Fibroblast of peridontal ligament (primary cell): ENCODE measurements at regions not wholly inside any gene's neighbourhood (a gene's known extent, or its start where the extent isn't known, plus 50 kb on each side); places are given as distances from the start of the nearest gene placed in this dataset.
A peak's percentile ranks its signal among the peaks of the same experiment; 100 is the strongest.

Source experiments
- DNase-seq: peaks from one replicate; pipeline ENCODE4 v3.0.0-alpha.2; 2010; ENCODE audit errors: extremely low read depth

DNA sequence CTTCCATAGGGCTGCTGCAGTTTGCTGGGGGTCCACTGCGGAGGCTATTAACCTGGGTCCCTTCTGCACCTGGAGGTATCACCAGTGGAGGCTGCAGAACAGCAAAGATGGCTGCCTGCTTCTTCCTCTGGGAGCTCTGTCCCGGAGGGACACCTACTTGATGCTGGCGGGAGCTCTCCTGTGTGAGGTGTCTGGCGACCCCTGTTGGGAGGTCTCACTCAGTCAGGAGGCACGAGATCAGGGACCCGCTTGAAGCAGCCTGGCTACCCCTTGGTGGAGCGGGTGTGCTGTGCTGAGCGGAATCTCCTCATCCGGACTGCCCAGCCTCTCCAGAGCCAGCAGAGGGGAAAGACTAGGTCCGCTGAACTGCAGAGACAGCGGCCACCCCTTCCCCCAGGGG, 56.0 kb upstream of the CTXND1 start:
- DNase-seq: no peak

DNA sequence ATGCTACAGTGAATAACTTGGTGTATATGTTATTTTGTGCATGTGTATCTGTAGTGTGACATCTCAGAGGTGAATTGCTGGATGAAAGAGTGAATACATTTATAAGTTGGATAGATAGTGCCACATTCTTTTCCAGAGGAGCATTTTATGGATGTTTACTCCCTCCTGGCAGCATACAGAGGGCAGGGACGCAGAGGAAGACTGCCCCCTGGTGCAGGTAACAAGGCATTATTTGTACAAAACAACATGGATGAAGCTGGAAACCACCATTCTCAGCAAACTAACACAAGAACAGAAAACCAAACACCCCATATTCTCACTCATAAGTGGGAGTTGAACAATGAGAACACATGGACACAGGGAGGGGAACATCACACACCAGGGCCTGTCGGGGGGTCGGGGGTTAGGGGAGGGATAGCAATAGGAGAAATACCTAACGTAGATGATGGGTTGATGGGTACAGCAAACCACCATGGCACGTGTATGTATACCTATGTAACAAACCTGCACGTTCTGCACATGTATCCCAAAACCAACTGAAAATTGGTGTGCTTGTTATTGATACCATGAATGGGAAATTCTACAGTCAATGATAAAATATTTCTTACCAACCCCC, 57.9 kb upstream of the CTXND1 start:
- peak; percentile 36 for DNase-seq

DNA sequence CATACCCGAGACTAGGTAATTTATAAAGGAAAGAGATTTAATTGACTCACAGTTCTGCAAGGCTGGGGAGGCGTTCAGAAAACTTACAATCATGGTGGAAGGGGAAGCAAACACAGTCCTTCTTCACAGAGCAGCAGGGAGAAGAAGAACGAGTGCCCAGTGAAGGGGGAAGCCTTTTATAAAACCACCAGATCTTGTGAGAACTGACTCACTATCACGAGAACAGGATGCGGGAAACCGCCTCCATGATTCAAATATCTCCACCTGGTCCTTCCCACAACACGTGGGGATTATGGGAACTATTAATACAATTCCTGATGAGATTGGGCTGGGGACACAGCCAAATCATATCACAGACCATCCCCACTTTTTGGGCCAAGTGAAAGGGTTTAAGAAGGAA, 58.8 kb upstream of the CTXND1 start:
- no peak for DNase-seq

DNA sequence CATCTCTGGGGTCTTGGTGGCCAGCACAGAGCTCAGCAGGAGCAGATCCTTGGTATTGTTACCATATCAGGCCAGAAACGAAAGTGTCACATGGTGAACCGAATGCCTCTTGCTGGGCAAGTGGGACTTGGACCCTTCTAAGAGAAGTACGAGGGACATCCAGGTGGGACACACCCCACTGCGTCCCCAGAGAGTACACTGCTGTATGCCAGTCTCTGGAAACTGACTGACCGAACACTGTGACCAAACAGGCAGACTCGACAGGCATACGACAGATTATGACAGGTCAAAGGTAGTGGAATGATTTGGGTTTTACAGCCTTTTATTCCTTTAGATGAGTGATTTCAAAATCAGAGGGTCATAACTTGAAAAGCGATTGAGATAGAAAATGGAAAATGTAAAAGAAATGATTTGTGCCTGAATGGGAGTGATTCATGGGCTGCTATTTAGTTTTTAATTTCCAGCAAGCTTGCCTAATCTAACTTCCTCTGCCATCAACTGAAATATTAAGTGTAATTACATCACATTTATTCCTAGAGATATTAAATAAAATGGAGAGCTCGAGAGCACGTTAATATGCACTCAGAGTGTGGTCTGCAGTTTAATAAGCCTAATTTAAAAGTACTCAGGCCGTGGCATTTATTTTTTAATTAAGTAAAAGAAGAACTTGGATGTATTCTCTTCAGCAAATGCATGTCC, 63.4 kb upstream of the CTXND1 start:
- DNase-seq: no peak

DNA sequence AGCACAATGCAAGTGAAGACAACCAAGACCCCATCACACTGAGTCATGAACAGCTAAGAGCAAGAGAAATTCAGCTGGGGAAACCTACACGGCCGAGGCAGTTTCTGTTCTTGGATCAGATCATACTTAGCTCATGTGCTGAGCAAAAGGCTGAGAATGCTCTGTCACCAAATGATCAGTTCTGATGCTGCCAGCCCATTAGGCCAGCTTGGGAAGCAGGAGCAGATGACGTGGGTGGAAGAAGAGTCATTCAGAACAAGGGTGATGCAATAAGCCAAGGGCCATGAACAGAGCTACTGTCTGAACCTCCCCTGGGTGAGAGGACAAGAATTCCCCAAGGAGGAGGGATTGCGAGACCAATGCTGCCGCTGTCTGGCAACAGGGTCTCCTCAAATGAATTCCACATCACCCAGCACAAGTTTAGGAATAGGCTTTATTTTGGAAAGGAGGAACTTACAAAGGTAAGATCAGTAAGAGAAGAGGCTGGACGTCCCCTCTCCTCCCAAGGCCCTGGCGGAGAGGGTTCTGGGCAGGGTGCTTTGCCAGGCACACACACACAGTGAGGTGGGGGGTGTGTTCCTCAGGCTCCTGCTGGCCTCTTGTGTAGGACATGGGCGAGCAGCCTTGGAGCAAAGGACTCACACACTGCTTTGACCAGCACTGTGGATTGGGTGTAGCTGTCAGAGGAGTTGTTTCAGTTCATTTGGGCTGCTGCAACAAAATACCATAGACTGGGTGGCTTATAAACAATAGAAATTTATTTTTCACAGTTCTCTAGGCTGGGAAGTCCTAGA, 65.6 kb upstream of the CTXND1 start:
- peak; percentile 84 for DNase-seq

DNA sequence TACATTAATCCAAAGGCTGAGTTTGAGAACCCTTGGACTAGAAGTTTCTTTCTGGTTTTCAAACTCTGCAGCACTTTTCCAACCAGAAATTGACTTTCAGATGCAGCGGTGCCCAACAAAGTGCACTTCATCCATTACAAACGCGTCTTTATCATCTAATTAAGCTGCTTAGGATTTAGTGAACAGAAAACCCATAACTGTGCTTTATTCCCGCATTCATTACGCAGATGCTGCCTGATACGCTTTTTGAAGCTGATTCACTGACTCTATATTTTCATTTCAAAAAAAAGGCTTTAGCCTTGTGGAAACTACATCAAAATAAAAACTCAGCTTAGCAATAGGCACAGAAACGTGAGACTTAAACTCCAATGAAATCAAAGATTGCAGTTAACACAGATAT, 69.8 kb upstream of the CTXND1 start:
- no peak for DNase-seq

DNA sequence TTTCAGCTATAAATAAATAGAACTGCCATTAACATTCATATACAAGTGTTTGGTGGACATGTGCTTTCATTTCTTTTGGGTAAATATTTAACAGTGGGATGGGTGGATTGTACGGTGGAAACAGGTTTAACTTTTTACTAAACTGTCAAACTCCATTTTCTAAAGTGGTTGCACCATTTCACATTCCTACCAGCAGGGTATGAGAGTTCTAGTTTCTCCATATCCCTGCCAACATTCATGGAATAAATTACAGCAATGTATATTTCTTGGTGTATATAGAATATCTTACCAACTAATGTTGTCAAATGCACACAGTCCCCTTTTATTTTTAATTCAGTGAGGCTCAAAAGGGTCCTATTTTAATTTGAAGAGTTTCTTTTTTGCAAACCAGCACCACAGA, 71.3 kb upstream of the CTXND1 start:
- DNase-seq: no peak

DNA sequence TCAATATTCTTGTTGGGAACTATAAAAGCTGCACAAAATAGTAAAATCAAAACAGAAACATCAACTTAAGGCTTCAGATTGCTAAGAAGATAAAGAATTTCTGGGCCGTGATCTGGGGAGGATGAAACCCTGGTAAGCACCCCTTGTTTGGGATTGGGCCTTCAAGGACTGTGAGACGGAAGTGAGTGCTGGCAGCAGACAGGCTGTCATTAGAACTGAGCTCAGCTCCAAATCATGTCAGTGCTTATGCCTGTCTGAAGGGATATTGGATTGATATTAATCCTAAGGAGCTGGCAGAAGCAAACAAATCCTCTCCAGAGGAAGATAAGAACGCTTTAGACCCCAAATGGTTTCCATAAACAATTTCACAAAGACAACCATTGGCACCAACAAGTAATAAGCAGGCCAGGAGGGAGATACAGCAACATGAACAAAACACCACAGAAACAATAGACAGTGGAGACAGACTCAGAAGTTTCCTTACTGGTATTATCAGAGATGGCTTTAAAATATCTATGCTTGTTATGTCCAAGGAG, 72.6 kb upstream of the CTXND1 start:
- no peak for DNase-seq

DNA sequence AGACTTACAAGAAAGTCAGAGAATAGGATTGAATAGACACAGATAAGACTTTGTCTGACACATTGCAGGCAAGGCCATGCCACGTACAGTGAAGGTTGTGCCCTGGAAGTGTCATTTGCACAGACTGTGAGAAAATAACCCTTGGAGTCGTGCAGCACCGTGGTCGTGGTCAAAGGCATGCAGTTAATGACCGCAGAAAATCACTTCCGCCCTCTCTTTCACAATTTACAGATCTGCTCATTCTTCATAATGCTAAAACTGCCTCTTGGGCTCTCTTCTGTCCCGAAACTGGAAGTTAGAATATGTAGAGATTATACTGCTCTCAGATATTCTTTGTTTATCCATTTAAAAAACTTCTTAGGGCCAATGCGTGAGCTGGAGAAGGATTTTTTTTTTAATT, 73.2 kb upstream of the CTXND1 start:
- DNase-seq: no peak

DNA sequence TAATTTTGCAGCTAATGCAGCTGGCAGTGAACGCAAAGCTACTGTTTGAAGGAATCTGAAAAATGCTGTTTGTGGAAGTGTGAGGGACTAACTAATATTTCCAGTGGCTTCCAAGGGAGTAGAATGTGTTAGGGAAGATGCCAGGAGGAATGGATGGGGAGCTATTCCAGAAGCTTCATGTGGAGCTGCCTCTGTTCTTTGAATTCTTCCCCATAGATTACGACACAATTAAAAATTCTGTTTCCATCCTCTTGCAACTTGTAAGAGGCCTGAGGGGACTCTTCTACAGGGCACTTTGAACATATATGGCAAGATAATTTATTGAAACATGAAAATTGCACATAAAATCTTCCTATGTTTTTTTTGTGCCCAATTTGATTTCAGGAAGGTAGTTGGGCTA, 74.3 kb upstream of the CTXND1 start:
- no peak for DNase-seq

DNA sequence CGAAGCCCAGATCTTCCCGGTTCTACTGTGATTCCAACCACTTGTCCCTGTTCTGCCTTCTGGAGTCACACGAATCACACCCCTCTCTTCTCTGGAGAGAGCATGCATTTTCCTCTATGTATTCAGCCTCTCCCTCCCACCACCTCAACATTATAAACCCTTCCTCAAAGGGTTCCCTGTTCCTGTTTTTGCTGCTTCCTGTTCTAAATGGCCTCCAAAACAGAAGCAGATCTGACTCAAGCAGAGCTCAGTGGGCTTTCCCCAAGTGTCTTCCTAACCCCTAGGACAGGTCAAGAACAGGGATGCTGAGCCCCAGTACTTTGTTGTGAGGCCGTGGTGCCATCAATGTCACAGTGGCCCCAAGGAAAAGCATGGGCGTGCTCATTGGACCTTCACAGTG, 75.7 kb upstream of the ARNT2 start:
- DNase-seq: no peak

DNA sequence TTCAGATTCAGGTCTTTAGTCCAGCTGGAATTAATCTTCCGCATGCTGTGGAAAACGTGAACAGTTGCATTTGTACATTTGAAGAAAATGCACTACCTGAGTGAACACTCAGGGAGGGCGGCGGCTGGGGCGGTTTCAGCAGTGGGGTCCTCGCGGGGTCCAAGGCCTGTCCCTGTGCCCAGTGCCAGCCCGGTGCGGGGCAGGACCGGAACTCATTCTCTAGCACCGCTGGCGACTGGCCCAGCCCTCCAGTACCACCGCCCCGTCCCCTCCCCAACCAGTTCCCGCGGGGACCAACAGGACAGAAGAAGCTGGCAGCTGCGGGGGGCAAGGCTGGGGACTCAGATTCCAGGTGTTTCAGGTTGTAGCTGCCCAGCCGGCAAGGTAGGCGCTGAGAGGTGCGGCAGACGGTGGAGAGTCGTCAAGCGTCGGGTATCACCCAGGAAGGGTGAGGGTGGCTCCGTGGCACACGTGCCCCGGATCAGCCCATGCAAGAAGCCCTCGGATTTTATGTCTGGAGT, 72.2 kb upstream of the ARNT2 start:
- DNase-seq: no peak

DNA sequence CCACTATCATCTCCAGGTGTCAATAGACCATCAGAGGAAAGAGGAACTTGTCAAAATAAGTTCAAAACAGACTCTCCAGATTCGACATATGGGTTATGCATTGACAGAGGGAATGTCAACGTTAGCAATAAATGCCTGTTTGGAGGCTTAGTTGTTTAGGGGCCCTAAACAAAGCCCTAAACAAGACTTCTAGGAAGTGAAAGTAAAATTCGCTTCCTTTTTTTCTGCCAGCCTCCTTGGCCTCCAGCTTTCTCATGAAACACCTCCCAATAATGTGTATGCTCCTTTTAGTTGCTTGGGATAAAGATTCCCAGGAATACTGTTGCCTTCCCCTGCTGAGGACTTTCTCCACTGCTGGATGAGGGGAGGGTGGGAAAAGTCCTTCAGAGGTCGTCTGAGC, 70.9 kb upstream of the ARNT2 start:
- no peak for DNase-seq

DNA sequence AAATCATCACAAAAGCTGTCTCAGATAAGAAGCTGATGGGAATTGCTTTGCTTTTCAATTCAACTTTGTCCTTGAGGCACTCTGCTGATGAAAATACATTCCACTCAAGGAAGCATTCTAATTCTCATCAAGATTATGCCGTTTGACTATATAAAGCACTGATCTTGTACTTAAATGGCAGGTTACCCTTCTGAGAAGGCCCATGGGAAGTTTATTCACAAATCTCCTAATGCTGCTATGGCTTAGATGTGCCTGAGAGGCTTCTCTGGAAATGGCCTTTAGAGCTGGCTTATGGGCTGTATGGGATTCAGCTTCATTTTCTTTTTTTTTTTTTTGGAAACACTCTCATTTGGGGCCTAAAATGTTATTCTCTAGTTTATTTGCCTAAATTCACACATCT, 69.7 kb upstream of the ARNT2 start:
- DNase-seq: no peak

DNA sequence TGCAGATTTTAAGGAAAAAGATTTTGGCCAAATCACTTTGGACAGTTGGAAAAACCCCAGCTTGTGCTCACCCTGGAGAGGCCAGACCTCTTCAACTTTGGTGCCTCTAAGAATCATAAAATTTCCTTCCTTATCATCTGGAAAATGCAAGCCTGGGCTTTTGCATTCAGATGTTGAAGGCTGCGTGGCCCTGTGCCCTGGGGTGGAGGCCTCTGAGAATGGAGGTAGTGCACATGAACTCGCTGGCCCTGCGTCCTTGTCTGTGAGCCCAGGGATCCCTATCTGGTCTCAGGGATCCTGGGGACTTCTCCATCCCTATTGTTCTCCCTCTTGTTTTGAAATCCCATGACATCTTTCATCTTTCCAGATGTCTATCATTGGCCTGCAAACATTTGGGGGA, 64.6 kb upstream of the ARNT2 start:
- no peak for DNase-seq

DNA sequence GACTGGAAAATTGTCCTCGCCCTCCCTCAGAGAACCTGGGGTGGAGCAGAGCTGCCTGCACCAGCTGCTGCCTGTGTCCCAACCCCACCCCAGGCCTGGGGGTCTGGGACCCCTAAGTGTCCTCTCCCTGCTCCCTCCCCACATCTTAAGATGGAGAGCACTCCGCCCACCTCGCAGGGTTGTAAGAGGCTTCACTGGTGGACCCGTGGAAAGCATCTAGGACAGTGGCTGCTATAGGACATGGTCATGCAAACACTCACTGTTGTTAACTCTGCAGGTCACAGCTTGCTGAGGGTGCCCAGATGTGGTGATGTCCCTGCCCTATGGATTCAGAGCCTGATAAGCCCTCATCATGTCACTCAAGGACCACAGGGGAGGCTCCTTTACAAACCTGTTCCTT, 62.0 kb upstream of the ARNT2 start:
- no peak for DNase-seq

DNA sequence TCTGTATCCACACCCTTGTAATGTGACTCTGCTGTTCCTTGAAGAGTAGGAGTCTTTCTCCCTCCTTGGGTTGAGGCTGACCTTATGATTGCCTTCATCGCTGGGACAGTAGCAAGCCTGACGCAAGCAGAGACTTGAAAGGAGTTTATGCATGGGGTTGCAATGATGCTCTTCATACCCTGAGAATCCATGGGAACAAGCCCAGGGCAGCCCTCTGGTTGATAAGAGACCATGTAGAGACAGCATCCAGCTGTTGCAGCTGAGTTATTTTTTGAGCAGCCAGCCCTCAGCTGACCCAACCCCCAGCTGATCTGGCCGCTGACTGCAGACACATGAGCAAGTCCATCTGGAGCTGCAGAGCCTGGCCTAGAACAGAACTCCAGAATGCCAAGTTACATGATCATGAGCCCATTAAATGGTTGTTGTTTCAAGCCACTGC, 60.6 kb upstream of the ARNT2 start:
- no peak for DNase-seq

DNA sequence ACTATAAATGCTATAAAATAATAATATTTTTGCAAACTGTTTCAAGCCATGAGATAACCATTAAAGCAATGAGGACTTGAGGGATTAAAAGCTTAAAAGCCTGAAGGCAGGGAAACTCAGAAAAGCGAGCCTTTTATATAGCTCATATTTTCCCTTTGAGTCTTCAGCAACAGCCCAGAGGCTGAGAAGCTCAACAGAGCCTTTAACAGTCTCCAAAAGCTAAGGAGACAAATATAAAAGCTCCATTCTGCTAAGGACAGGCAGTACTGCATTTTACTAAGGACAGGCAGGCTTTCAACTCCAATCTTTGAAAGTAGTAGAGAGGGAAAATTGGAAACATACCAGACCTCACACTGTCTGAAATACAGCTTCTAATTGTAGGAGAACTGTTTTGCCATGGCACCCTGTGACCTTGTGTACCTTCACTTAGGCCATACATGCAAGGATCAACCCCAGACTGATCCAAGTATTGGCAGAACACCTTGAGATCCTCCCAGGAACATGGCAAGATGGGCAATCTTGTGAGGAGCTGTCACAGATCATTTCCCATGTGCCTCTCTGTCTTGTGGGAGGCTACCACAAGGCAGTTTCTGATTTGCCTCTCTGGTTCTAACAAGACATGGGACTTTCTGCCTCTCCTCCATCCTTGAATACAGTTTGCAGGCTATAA, 53.1 kb upstream of the ARNT2 start:
- no peak for DNase-seq
